GM18507 (cell line): ENCODE measurements at regions not wholly inside any gene's neighbourhood (a gene's known extent, or its start where the extent isn't known, plus 50 kb on each side); places are given as distances from the start of the nearest gene placed in this dataset.
A peak's percentile ranks its signal among the peaks of the same experiment; 100 is the strongest.

Source experiments
- DNase-seq: peaks from one replicate; pipeline ENCODE4 v3.0.0; 2011; ENCODE audit warnings: low read depth; ENCODE audit not compliant: insufficient read length; ENCODE audit errors: extremely low spot score
- FAIRE-seq: peaks from 2 replicates; lab custom pipeline; 2011; peaks lifted over from hg19 to GRCh38; lab: Jason Lieb, UNC

- no peak for FAIRE-seq
Measured at GRCh38 chr16:24414534-24414933, 124.8 kb upstream of the RBBP6 start.

GRCh38 chr16:24418733-24419132 lies 120.6 kb upstream of the RBBP6 start:
- DNase-seq (no peak), FAIRE-seq (no peak)

More at GRCh38 chr16:24414534-24414933, 124.8 kb upstream of the RBBP6 start:
- DNase-seq, result no peak

- no peak for FAIRE-seq
Measured at GRCh38 chr16:24423312-24423711, 116.1 kb upstream of the RBBP6 start.

GRCh38 chr16:24424364-24424763 lies 115.0 kb upstream of the RBBP6 start:
- DNase-seq (no peak), FAIRE-seq (no peak)

More at GRCh38 chr16:24423312-24423711, 116.1 kb upstream of the RBBP6 start:
- no peak for DNase-seq

- FAIRE-seq, result no peak
- DNase-seq, result no peak
Measured at GRCh38 chr16:24427840-24428239, 111.5 kb upstream of the RBBP6 start.

GRCh38 chr16:24428756-24429155 lies 110.6 kb upstream of the RBBP6 start:
- DNase-seq, result no peak

GRCh38 chr16:24430954-24431760 lies 108.2 kb upstream of the RBBP6 start:
- DNase-seq, result no peak
- FAIRE-seq, result peak; percentile 42

More at GRCh38 chr16:24428756-24429155, 110.6 kb upstream of the RBBP6 start:
- no peak for FAIRE-seq

- DNase-seq (no peak), FAIRE-seq (no peak)
Measured at GRCh38 chr16:24433706-24434105, 105.7 kb upstream of the RBBP6 start.

GRCh38 chr16:24440306-24440705 lies 99.1 kb upstream of the RBBP6 start:
- no peak for FAIRE-seq
- DNase-seq, result no peak

GRCh38 chr16:24442631-24443030 lies 96.7 kb upstream of the RBBP6 start:
- no peak for DNase-seq
- FAIRE-seq, result no peak

- FAIRE-seq (no peak), DNase-seq (no peak)
Measured at GRCh38 chr16:24445216-24445615, 94.2 kb upstream of the RBBP6 start.

GRCh38 chr16:24446189-24446588 lies 93.2 kb upstream of the RBBP6 start:
- DNase-seq, result no peak
- no peak for FAIRE-seq

GRCh38 chr16:24452724-24453123 lies 86.6 kb upstream of the RBBP6 start:
- DNase-seq (no peak), FAIRE-seq (no peak)

GRCh38 chr16:24463196-24463945 lies 76.0 kb upstream of the RBBP6 start:
- FAIRE-seq (no peak), DNase-seq (no peak)

GRCh38 chr16:24471561-24472350 lies 67.6 kb upstream of the RBBP6 start:
- DNase-seq (no peak), FAIRE-seq (no peak)

GRCh38 chr16:24477492-24477891 lies 61.9 kb upstream of the RBBP6 start:
- FAIRE-seq (no peak), DNase-seq (no peak)

- DNase-seq (no peak), FAIRE-seq (no peak)
Measured at GRCh38 chr16:24478401-24478800, 61.0 kb upstream of the RBBP6 start.

- DNase-seq (no peak), FAIRE-seq (no peak)
Measured at GRCh38 chr16:24482681-24483202, 56.6 kb upstream of the RBBP6 start.

- FAIRE-seq, result no peak
Measured at GRCh38 chr16:24488045-24488444, 51.3 kb upstream of the RBBP6 start.

More at GRCh38 chr16:24488045-24488444, 51.3 kb upstream of the RBBP6 start:
- DNase-seq, result no peak
